ENCODE measurements at regions not wholly inside any gene's neighbourhood (a gene's known extent, or its start where the extent isn't known, plus 50 kb on each side); places are given as distances from the start of the nearest gene placed in this dataset.

DNA sequence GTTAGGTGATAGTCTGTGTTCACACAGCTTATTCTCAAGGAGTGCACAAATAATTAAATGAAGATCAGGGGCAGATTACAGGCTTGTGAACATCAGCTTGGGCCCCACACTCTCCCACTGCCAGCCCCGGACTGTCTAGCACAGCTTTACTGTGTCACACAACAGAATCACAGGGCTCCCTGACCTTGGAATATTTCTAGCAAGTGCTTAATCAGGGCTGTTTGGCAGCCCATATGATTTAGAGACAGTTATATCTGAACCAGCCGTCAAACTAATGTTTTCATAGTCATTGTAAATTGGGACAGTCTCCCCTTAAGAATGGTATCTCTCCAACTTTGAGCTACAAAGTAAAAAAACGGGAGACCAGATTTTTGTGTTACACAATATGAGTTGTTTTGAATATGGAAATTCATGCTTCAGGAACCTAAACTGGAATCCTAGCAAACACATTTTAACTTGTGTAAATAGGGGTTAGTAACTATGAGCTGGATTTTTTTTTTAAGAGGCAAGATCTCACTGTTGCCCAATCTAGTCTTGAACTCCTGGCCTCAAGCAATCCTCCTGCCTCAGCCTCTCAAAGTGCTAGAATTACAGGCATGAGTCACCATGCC lies 517.6 kb downstream of the BNC2 start:
- H3K4me3 ChIP-seq = no peak overlapping the region
- H3K36me3 ChIP-seq = no peaks in the 10 kb centered on the region
- DNase-seq (no peak), ATAC-seq (no peak)
- H3K4me1 ChIP-seq = no peaks in the 10 kb centered on the region
- no peak overlapping the region for H3K27ac ChIP-seq
- H3K9me3 ChIP-seq = no peaks in the 10 kb centered on the region
- no peaks in the 10 kb centered on the region for H3K27me3 ChIP-seq
- TF ChIP-seq, protein P1, sequence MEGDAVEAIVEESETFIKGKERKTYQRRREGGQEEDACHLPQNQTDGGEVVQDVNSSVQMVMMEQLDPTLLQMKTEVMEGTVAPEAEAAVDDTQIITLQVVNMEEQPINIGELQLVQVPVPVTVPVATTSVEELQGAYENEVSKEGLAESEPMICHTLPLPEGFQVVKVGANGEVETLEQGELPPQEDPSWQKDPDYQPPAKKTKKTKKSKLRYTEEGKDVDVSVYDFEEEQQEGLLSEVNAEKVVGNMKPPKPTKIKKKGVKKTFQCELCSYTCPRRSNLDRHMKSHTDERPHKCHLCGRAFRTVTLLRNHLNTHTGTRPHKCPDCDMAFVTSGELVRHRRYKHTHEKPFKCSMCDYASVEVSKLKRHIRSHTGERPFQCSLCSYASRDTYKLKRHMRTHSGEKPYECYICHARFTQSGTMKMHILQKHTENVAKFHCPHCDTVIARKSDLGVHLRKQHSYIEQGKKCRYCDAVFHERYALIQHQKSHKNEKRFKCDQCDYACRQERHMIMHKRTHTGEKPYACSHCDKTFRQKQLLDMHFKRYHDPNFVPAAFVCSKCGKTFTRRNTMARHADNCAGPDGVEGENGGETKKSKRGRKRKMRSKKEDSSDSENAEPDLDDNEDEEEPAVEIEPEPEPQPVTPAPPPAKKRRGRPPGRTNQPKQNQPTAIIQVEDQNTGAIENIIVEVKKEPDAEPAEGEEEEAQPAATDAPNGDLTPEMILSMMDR (IDR thresholded peaks at IDR 0.05) = no peak
- TF ChIP-seq POLR2A (IDR thresholded peaks at IDR 0.05) = no peak
- 40% methylated on average over 3 of the region's 3 CpGs for WGBS (ENCODE audit: insufficient coverage, low coverage, low lambda C conversion rate, missing lambda C conversion rate)
- intact Hi-C loops (cut with DNase I) = no loop called here

DNA sequence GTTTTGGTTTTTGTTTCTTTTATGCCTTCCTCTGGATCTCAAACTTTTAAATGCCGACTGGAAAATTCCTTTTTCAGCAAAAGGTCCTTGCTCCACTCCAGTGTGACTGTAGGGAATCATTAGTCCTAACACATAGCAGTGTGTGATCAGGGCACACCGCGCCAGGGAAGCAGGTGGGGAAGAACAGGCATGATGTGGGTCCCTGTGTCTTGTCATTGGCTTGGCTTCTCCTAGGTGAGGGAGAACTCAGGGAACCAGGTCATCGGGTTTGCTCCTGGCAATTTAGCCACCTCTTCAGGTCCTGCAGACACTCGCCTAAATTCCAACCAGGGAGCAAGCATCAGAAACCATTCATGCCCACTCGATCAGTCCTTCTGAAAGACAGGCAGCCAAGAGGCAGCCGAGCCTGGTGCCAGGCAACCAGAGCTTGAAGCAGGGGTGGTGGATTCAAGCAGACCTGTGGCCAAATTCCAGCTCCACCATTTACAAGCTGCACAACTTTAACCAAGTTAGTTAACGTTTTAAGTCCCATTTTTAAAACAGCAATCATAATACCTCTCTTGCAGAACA lies 514.2 kb downstream of the BNC2 start:
- H3K9me3 ChIP-seq = no peaks in the 10 kb centered on the region
- DNase-seq (no peak), ATAC-seq (no peak)
- H3K4me1 ChIP-seq = no peaks in the 10 kb centered on the region
- no peak overlapping the region for H3K27ac ChIP-seq
- intact Hi-C loops (cut with DNase I) = no loop called here
- no peaks in the 10 kb centered on the region for H3K36me3 ChIP-seq
- no peak overlapping the region for H3K4me3 ChIP-seq
- TF ChIP-seq, protein P1 (IDR thresholded peaks at IDR 0.05) = no peak
- 68% methylated on average over 8 of the region's 8 CpGs for WGBS (ENCODE audit: insufficient coverage, low coverage, low lambda C conversion rate, missing lambda C conversion rate)
- no peaks in the 10 kb centered on the region for H3K27me3 ChIP-seq

GRCh38 chr9:16357828-16358227 lies 512.6 kb downstream of the BNC2 start:
- ATAC-seq (no peak), DNase-seq (no peak)

GRCh38 chr9:16358751-16359150 lies 511.7 kb downstream of the BNC2 start:
- Histone ChIP-seq H3K4me3 (no peak overlapping the region), H3K4me1 (no peaks in the 10 kb centered on the region), H3K27ac (no peak overlapping the region), H3K36me3 (no peaks in the 10 kb centered on the region), H3K9me3 (no peaks in the 10 kb centered on the region), H3K27me3 (no peaks in the 10 kb centered on the region)
- intact Hi-C loops (cut with DNase I) = no loop called here
- TF ChIP-seq, protein P1 (IDR thresholded peaks at IDR 0.05) = no peak
- no peak for TF ChIP-seq POLR2A (IDR thresholded peaks at IDR 0.05)
- 38% methylated on average over 2 of the region's 2 CpGs for WGBS (ENCODE audit: insufficient coverage, low coverage, low lambda C conversion rate, missing lambda C conversion rate)
- no peak for ATAC-seq
- no peak for DNase-seq

More at GRCh38 chr9:16357828-16358227, 512.6 kb downstream of the BNC2 start:
- no peak for TF ChIP-seq POLR2A (IDR thresholded peaks at IDR 0.05)
- TF ChIP-seq, protein P1 (IDR thresholded peaks at IDR 0.05) = no peak
- H3K27ac ChIP-seq = no peak overlapping the region
- H3K36me3 ChIP-seq = no peaks in the 10 kb centered on the region
- no peaks in the 10 kb centered on the region for H3K9me3 ChIP-seq
- WGBS (ENCODE audit: insufficient coverage, low coverage, low lambda C conversion rate, missing lambda C conversion rate) = 54% methylated on average over 3 of the region's 4 CpGs
- no peaks in the 10 kb centered on the region for H3K27me3 ChIP-seq
- no peak overlapping the region for H3K4me3 ChIP-seq
- intact Hi-C loops (cut with DNase I) = no loop called here
- H3K4me1 ChIP-seq = no peaks in the 10 kb centered on the region

Data from right lobe of liver (tissue), 6 donors.